K562 (cell line): ENCODE measurements at regions not wholly inside any gene's neighbourhood (a gene's known extent, or its start where the extent isn't known, plus 50 kb on each side); places are given as distances from the start of the nearest gene placed in this dataset.

Experiments
- CCNT2 ChIP-seq: IDR thresholded peaks from 2 replicates; pipeline ENCODE4 v1.6.1; 2011; ENCODE audit warnings: borderline replicate concordance, low read depth, mild to moderate bottlenecking, moderate library complexity, mixed read lengths, low read length; ENCODE audit not compliant: insufficient read length; ENCODE audit errors: extremely low read depth
- FIP1L1 ChIP-seq: fragments of 200-400 bp; formaldehyde crosslinking; IDR thresholded peaks from 2 replicates; pipeline ENCODE4 v1.6.1; 2018; ENCODE audit warnings: mild to moderate bottlenecking, low read depth, low read length; ENCODE audit not compliant: poor library complexity, severe bottlenecking
- GABPB1 ChIP-seq: sonication (generic); formaldehyde crosslinking; IDR thresholded peaks from 2 replicates; pipeline ENCODE4 v1.8.0; 2022; ENCODE audit warnings: mild to moderate bottlenecking, missing genetic modification reagents
- MTA2 ChIP-seq: fragments of 450-650 bp; IDR thresholded peaks from 2 replicates; pipeline ENCODE4 v1.6.1; 2016; ENCODE audit warnings: low read depth
- MTA3 ChIP-seq: fragments of 450-650 bp; formaldehyde crosslinking; IDR thresholded peaks from 2 replicates; pipeline ENCODE4 v1.6.1; 2017; ENCODE audit warnings: mild to moderate bottlenecking, borderline replicate concordance
- ZNF165 ChIP-seq: fragments of 250-450 bp; sonication (Bioruptor Pico); IDR thresholded peaks from 2 replicates; pipeline ENCODE4 v1.4.0; 2020; ENCODE audit warnings: borderline replicate concordance
- ZNF3 ChIP-seq: fragments of 250-450 bp; sonication (Bioruptor Pico); IDR thresholded peaks from 2 replicates; pipeline ENCODE4 v1.5.0; 2021; ENCODE audit warnings: mild to moderate bottlenecking, moderate library complexity
- TF ChIP-seq, protein P1 (sequence below), 2 experiments: fragments of 200-800 bp in 1 of 2; sonication (Bioruptor generic) in 1 of 2; sonication (generic) in 1 of 2; formaldehyde crosslinking in 1 of 2; IDR thresholded peaks in 1 of 2; conservative IDR thresholded peaks in 1 of 2; 2 replicates each; pipeline versions ENCODE4 v1.5.0 to v1.6.1; 2016 to 2020; ENCODE audit warnings: missing compliant biosample characterization in 1 of 2, missing genetic modification characterization in 1 of 2, missing genetic modification reagents in 1 of 2
- TF ChIP-seq, protein P2 (sequence below): sonication (generic); formaldehyde crosslinking; IDR thresholded peaks from 2 replicates; pipeline ENCODE4 v1.8.0; 2022; ENCODE audit warnings: mild to moderate bottlenecking, missing genetic modification reagents

DNA sequence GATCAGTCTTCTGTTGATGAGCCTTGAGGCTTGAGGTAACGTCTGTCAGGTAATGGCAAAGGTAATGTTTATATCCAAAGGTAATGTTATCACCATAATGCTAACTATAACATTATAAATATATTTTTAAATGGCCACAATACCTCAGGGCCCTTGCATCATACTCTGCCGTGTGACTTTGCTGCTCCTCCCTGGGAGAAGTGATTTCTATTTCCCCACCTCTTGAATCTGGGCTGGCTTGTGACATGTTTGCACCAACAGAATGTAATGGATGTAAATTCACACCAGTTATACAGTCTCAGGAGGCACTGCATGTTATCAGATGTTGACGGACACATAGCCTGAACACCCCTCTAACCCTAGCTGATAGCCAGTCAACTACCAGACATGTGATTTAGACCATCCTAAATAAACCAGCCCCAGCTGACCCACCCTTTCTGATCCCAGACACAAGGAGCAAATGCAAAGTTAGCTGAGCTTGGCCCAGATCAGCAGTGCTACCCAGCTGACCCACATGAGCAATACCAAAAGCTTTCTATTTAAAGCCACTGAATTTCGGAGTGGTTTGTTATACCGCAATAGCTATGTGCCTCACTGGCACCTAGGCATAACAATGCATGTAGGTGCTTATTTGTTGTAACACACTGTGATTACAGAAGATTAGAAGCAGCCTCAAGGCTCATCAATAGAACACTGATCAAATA, 93.8 kb upstream of the SIRPA start (continued):
- TF ChIP-seq, protein P1, sequence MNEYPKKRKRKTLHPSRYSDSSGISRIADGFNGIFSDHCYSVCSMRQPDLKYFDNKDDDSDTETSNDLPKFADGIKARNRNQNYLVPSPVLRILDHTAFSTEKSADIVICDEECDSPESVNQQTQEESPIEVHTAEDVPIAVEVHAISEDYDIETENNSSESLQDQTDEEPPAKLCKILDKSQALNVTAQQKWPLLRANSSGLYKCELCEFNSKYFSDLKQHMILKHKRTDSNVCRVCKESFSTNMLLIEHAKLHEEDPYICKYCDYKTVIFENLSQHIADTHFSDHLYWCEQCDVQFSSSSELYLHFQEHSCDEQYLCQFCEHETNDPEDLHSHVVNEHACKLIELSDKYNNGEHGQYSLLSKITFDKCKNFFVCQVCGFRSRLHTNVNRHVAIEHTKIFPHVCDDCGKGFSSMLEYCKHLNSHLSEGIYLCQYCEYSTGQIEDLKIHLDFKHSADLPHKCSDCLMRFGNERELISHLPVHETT (CRISPR knock-in tag; conservative IDR thresholded peaks at IDR 0.05 in 1 of 2, IDR thresholded peaks at IDR 0.05 in 1 of 2) = no peak
- TF ChIP-seq FIP1L1 (no peak), ZNF3 (CRISPR knock-in tag) (no peak), MTA2 (no peak), CCNT2 (no peak), GABPB1 (CRISPR knock-in tag) (no peak), MTA3 (no peak), ZNF165 (CRISPR knock-in tag) (no peak)
- TF ChIP-seq, protein P2, sequence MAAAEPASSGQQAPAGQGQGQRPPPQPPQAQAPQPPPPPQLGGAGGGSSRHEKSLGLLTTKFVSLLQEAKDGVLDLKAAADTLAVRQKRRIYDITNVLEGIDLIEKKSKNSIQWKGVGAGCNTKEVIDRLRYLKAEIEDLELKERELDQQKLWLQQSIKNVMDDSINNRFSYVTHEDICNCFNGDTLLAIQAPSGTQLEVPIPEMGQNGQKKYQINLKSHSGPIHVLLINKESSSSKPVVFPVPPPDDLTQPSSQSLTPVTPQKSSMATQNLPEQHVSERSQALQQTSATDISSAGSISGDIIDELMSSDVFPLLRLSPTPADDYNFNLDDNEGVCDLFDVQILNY = no peak
